ENCODE measurements at regions not wholly inside any gene's neighbourhood (a gene's known extent, or its start where the extent isn't known, plus 50 kb on each side); places are given as distances from the start of the nearest gene placed in this dataset.
"Not testable (repeated sequence)": the region's sequence is repeated elsewhere in the genome, so short reads cannot be mapped to it uniquely, and the experiment has no call there.

- H3K4me3 ChIP-seq, result no peak overlapping the region
- intact Hi-C loops (cut with DNase I), result no loop called here
- no peak overlapping the region for H3K27ac ChIP-seq
- peaks cover 0 to 23% (median 11%) of the 10 kb centered on the region in 11 donors for H3K9me3 ChIP-seq
- DNase-seq, result no peak
- no peak for TF ChIP-seq CTCF (IDR thresholded peaks at IDR 0.05)
- no peaks in the 10 kb centered on the region for H3K36me3 ChIP-seq
- WGBS, 2 donors, result 41% methylated on average over 3 of the region's 3 CpGs
- ATAC-seq, result peak in 1 of 8 donors; percentile 40
- H3K27me3 ChIP-seq, result no peaks in the 10 kb centered on the region
- no peaks in the 10 kb centered on the region for H3K4me1 ChIP-seq
Measured at GRCh38 chr14:78007160-78007559, 163.0 kb upstream of the NRXN3 start.

DNA sequence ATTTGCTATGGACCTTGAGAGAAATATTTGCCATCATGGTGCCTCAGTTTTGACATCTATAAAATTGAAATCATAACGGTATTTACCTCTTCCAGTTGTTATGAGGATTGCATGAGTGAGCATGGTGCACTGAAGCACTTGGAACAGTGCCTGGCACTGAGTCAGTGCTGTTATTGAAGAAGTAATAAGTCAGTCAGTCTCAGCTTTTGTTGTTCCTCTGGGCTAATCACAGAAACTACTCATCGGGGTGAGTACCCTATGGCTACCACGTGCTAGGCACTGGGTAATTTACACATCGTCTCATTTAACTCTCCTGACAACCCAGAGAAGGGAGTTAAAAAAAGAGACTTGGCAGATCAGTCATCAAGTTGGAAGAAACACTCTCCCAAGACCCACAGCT is 159.5 kb upstream of the NRXN3 start:
- peaks cover 0 to 4% (median 0%) of the 10 kb centered on the region in 7 donors for H3K27me3 ChIP-seq
- DNase-seq, result no peak
- no peak for TF ChIP-seq CTCF (IDR thresholded peaks at IDR 0.05)
- H3K27ac ChIP-seq, result no peak overlapping the region
- intact Hi-C loops (cut with DNase I), result no loop called here
- H3K4me3 ChIP-seq, result no peak overlapping the region
- 63 to 64% methylated on average over 4 of the region's 4 CpGs for WGBS, 2 donors
- ATAC-seq, result no peak
- no peaks in the 10 kb centered on the region for H3K36me3 ChIP-seq
- no peaks in the 10 kb centered on the region for H3K9me3 ChIP-seq
- H3K4me1 ChIP-seq, result no peaks in the 10 kb centered on the region

DNA sequence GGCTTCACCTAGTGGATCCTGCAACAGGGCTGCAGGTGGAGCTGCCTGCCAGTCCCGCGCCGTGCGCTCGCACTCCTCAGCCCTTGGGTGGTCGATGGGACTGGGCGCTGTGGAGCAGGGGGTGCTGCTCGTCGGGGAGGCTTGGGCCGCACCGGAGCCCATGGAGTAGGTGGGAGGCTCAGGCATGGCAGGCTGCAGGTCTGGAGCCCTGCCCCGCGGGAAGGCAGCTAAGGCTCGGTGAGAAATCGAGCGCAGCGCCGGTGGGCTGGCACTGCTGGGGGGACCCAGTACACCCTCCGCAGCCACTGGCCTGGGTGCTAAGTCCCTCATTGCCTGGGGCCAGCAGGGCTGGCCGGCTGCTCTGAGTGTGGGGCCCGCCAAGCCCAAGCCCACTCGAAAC is 156.3 kb upstream of the NRXN3 start:
- H3K4me3 ChIP-seq; ATAC-seq; H3K9me3 ChIP-seq; H3K27ac ChIP-seq; H3K27me3 ChIP-seq; DNase-seq; H3K4me1 ChIP-seq; H3K36me3 ChIP-seq; intact Hi-C loops (cut with DNase I): not testable (repeated sequence)
- WGBS, 2 donors, result 94% methylated on average over 22 of the region's 22 CpGs

GRCh38 chr14:78016532-78016931 is 153.6 kb upstream of the NRXN3 start:
- Histone ChIP-seq H3K4me1 (no peaks in the 10 kb centered on the region), H3K4me3 (no peak overlapping the region), H3K27me3 (peaks cover 0 to 4% (median 0%) of the 10 kb centered on the region in 7 donors), H3K36me3 (no peaks in the 10 kb centered on the region), H3K9me3 (no peaks in the 10 kb centered on the region), H3K27ac (no peak overlapping the region)
- TF ChIP-seq CTCF (IDR thresholded peaks at IDR 0.05), result no peak
- intact Hi-C loops (cut with DNase I), result no loop called here
- no peak for DNase-seq
- 46 to 59% methylated on average over 2 of the region's 2 CpGs for WGBS, 2 donors
- no peak for ATAC-seq

- no peak for ATAC-seq
- H3K36me3 ChIP-seq, result no peaks in the 10 kb centered on the region
- DNase-seq, result no peak
- no peak overlapping the region for H3K4me3 ChIP-seq
- H3K4me1 ChIP-seq, result no peaks in the 10 kb centered on the region
- H3K9me3 ChIP-seq, result no peaks in the 10 kb centered on the region
- H3K27me3 ChIP-seq, result peaks cover 0 to 4% (median 0%) of the 10 kb centered on the region in 7 donors
- intact Hi-C loops (cut with DNase I), result no loop called here
- no peak for TF ChIP-seq CTCF (IDR thresholded peaks at IDR 0.05)
- WGBS, 2 donors, result 40 to 62% methylated on average over 2 of the region's 2 CpGs
- no peak overlapping the region for H3K27ac ChIP-seq
Measured at GRCh38 chr14:78018283-78018682, 151.9 kb upstream of the NRXN3 start.
